ENCODE measurements at regions not wholly inside any gene's neighbourhood (a gene's known extent, or its start where the extent isn't known, plus 50 kb on each side); places are given as distances from the start of the nearest gene placed in this dataset.

DNA sequence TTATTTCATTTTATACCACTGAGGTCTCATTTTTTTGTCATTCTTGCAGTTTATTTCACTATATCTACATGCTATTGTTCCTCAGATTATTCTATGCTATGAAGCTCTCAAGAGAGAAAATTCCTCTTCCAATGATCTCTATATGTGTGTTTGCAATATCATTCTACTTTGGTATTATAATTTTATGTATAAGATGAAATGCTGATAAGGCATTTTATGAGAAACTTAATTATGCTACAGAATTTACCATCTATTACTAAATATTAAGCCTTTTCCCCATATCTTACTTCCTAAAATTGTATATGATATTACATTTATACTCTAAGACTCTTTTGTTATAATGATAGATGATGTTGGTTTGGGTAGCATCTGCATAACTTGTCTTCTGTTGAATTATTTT, 765.5 kb downstream of the KCNJ2 start:
- Histone ChIP-seq H3K9me3 (no peaks in the 10 kb centered on the region), H3K4me1 (no peaks in the 10 kb centered on the region), H3K36me3 (no peaks in the 10 kb centered on the region), H3K4me3 (no peak overlapping the region), H3K27ac (no peak overlapping the region), H3K27me3 (no peaks in the 10 kb centered on the region)
- no peak for TF ChIP-seq POLR2AphosphoS5 (IDR thresholded peaks at IDR 0.05)
- TF ChIP-seq, protein P1, sequence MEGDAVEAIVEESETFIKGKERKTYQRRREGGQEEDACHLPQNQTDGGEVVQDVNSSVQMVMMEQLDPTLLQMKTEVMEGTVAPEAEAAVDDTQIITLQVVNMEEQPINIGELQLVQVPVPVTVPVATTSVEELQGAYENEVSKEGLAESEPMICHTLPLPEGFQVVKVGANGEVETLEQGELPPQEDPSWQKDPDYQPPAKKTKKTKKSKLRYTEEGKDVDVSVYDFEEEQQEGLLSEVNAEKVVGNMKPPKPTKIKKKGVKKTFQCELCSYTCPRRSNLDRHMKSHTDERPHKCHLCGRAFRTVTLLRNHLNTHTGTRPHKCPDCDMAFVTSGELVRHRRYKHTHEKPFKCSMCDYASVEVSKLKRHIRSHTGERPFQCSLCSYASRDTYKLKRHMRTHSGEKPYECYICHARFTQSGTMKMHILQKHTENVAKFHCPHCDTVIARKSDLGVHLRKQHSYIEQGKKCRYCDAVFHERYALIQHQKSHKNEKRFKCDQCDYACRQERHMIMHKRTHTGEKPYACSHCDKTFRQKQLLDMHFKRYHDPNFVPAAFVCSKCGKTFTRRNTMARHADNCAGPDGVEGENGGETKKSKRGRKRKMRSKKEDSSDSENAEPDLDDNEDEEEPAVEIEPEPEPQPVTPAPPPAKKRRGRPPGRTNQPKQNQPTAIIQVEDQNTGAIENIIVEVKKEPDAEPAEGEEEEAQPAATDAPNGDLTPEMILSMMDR (IDR thresholded peaks at IDR 0.05) = no peak
- TF ChIP-seq POLR2A (IDR thresholded peaks at IDR 0.05) = no peak
- TF ChIP-seq EP300 (IDR thresholded peaks at IDR 0.05) = no peak
- no peak for DNase-seq (ENCODE audit: low spot score in 2 of 2)

DNA sequence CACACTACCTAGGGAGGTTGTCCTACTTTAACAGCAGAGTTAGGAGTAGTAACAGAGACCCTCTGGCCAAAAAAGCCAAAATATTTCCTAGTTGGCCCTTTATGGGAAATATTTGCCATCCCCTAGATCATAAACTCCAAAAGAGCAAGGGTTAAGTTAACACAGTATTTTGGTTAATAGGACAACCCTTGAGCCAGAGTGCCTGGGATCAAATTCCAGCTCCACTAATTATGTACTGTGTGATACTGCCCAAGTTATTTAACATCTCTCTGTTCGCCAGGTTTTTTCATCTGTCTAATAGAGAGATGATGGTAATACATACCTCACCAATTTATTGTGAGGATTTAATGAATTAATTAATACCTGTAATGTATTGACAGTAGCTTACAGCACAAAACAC, 767.4 kb downstream of the KCNJ2 start:
- H3K27me3 ChIP-seq = no peaks in the 10 kb centered on the region
- 85% methylated on average over 1 of the region's 1 CpG for WGBS
- H3K4me3 ChIP-seq = no peak overlapping the region
- TF ChIP-seq POLR2A (IDR thresholded peaks at IDR 0.05) (no peak), EP300 (IDR thresholded peaks at IDR 0.05) (no peak), POLR2AphosphoS5 (IDR thresholded peaks at IDR 0.05) (no peak)
- TF ChIP-seq, protein P1 (IDR thresholded peaks at IDR 0.05) = no peak
- no peaks in the 10 kb centered on the region for H3K36me3 ChIP-seq
- H3K27ac ChIP-seq = no peak overlapping the region
- H3K4me1 ChIP-seq = no peaks in the 10 kb centered on the region
- no peaks in the 10 kb centered on the region for H3K9me3 ChIP-seq
- no peak for DNase-seq (ENCODE audit: low spot score in 2 of 2)

DNA sequence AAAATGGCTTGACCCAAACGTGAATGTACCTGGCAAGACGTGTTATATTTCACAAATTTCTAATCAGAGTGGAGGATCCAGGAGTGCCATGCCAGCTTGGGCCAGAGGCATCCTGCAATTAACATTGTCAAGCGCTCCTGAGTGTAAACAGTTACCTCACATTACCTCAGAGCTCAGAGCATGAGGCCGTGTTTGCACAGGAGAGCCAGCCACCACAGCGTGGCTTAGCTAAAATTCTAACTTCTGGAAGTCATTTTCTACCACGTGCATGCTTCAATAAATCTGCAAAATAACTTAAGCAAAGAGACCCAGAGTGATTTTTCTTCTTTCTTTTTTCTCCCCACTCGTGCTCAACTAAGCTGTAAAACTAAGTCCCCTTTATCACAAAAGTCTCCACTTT, 769.0 kb downstream of the KCNJ2 start:
- TF ChIP-seq POLR2A (IDR thresholded peaks at IDR 0.05) (no peak), POLR2AphosphoS5 (IDR thresholded peaks at IDR 0.05) (no peak), EP300 (IDR thresholded peaks at IDR 0.05) (no peak)
- TF ChIP-seq, protein P1 (IDR thresholded peaks at IDR 0.05) = no peak
- Histone ChIP-seq H3K9me3 (no peaks in the 10 kb centered on the region), H3K4me1 (no peaks in the 10 kb centered on the region), H3K36me3 (no peaks in the 10 kb centered on the region), H3K4me3 (no peak overlapping the region), H3K27me3 (no peaks in the 10 kb centered on the region), H3K27ac (no peak overlapping the region)
- DNase-seq (ENCODE audit: low spot score in 2 of 2) = no peak
- WGBS = 60% methylated on average over 7 of the region's 7 CpGs

DNA sequence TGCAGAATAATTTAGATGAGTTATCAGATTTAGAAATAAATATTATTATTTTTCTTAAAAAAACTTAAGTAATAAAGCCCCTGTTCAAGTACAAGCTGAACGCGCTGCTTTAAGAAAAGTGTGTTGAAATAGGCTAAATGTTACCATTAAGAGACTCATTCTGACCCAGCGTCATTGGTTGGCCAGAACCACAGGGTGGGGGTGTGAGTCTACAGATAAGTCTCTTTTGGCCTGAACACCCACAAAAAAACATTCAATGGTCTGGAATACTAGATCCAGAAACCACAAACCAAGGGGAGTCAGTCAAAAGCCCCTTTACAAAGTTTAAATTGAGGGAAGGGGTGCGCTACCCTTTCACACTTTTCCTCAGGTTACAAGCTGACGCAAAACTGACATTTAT, 776.1 kb downstream of the KCNJ2 start:
- no peak for DNase-seq (ENCODE audit: low spot score in 2 of 2)
- no peaks in the 10 kb centered on the region for H3K9me3 ChIP-seq
- 91% methylated on average over 5 of the region's 5 CpGs for WGBS
- H3K4me1 ChIP-seq = no peaks in the 10 kb centered on the region
- H3K36me3 ChIP-seq = no peaks in the 10 kb centered on the region
- no peak overlapping the region for H3K27ac ChIP-seq
- TF ChIP-seq EP300 (IDR thresholded peaks at IDR 0.05) (no peak), POLR2AphosphoS5 (IDR thresholded peaks at IDR 0.05) (no peak), POLR2A (IDR thresholded peaks at IDR 0.05) (no peak)
- TF ChIP-seq, protein P1 (IDR thresholded peaks at IDR 0.05) = no peak
- no peaks in the 10 kb centered on the region for H3K27me3 ChIP-seq
- no peak overlapping the region for H3K4me3 ChIP-seq

DNA sequence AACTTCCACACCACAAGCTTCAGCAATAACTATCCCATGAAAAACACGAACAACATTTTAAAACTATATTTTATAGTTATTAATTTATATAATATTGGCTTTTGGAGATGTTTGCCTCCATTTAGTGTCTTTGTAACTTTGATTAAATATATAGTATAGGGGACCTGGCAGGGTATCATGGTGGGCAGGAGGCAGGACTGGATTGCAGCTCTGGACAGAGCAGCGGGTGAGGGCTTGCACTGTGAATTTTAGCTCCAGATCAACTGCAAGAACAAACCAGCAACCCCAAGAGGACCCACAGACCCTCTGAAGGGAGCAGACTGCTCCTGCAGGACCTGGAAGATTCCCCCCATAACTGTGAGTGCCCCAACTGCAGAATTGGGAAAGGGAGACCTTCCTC, 777.9 kb downstream of the KCNJ2 start:
- no peak for TF ChIP-seq POLR2AphosphoS5 (IDR thresholded peaks at IDR 0.05)
- no peak for TF ChIP-seq EP300 (IDR thresholded peaks at IDR 0.05)
- no peak for TF ChIP-seq POLR2A (IDR thresholded peaks at IDR 0.05)
- TF ChIP-seq, protein P1 (IDR thresholded peaks at IDR 0.05) = no peak
- Histone ChIP-seq H3K27ac (no peak overlapping the region), H3K4me1 (no peaks in the 10 kb centered on the region), H3K9me3 (no peaks in the 10 kb centered on the region), H3K36me3 (no peaks in the 10 kb centered on the region), H3K27me3 (no peaks in the 10 kb centered on the region), H3K4me3 (no peak overlapping the region)
- WGBS = 92% methylated on average over 2 of the region's 2 CpGs
- no peak for DNase-seq (ENCODE audit: low spot score in 2 of 2)
